Endothelial cell (in vitro differentiated cells): ENCODE measurements at regions not wholly inside any gene's neighbourhood (a gene's known extent, or its start where the extent isn't known, plus 50 kb on each side); places are given as distances from the start of the nearest gene placed in this dataset.

Experiments used
- DNase-seq: peaks from one replicate; pipeline ENCODE4 v3.0.0; 2021; ENCODE audit warnings: low spot score
- H3K27ac Mint-ChIP-seq: one replicate; pipeline ENCODE4 v1.8.0; 2021; ENCODE audit warnings: mixed read lengths, inconsistent platforms; ENCODE audit not compliant: unreplicated experiment
- H3K27me3 Mint-ChIP-seq: one replicate; pipeline ENCODE4 v1.8.0; 2021; ENCODE audit warnings: mild to moderate bottlenecking, moderate library complexity, mixed read lengths, inconsistent platforms; ENCODE audit not compliant: unreplicated experiment
- H3K36me3 Mint-ChIP-seq: one replicate; pipeline ENCODE4 v1.8.0; 2021; ENCODE audit warnings: mild to moderate bottlenecking, low read depth, mixed read lengths, inconsistent platforms; ENCODE audit not compliant: unreplicated experiment
- H3K4me1 Mint-ChIP-seq: one replicate; pipeline ENCODE4 v1.8.0; 2021; ENCODE audit warnings: mild to moderate bottlenecking, mixed read lengths, inconsistent platforms; ENCODE audit not compliant: unreplicated experiment
- H3K4me3 Mint-ChIP-seq: one replicate; pipeline ENCODE4 v1.8.0; 2021; ENCODE audit warnings: mild to moderate bottlenecking, mixed read lengths, inconsistent platforms; ENCODE audit not compliant: unreplicated experiment
- H3K9me3 Mint-ChIP-seq: one replicate; pipeline ENCODE4 v1.8.0; 2021; ENCODE audit warnings: mixed read lengths, inconsistent platforms; ENCODE audit not compliant: unreplicated experiment
- CTCF ChIP-seq: fragments of 200-600 bp; sonication (generic); IDR thresholded peaks from one replicate; pipeline ENCODE4 v1.5.0; 2021; ENCODE audit warnings: antibody characterized with exemption; ENCODE audit not compliant: unreplicated experiment

GRCh38 chr9:563200-563599 lies 278.3 kb upstream of the DMRT1 start:
- Mint-ChIP-seq H3K4me3 (no peak overlapping the region), H3K9me3 (no peaks in the 10 kb centered on the region), H3K4me1 (no peaks in the 10 kb centered on the region), H3K27ac (no peak overlapping the region), H3K36me3 (no peaks in the 10 kb centered on the region), H3K27me3 (no peaks in the 10 kb centered on the region)
- DNase-seq, result no peak
- no peak for TF ChIP-seq CTCF

DNA sequence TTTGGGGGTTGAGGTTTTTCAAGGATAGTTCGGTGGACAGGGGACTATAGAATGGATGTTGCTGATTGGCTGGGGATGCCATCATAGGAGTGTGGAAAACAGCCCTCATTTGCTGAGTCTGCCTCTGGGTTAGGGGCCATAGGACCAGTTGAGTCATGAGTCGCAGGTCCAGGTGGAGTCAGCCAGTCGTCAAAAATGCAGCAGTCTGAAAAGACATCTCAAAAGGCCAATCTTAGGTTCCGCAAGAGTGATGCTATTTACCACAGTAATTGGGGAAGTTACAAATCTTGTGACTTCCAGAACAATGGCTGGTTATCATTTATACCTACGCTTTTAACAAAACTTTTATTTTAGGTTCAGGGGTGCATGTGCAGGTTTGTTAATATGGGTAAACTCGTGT lies 276.0 kb upstream of the DMRT1 start:
- Mint-ChIP-seq H3K36me3 (no peaks in the 10 kb centered on the region), H3K4me3 (no peak overlapping the region), H3K27ac (no peak overlapping the region), H3K27me3 (no peaks in the 10 kb centered on the region), H3K9me3 (no peaks in the 10 kb centered on the region), H3K4me1 (no peaks in the 10 kb centered on the region)
- no peak for DNase-seq
- no peak for TF ChIP-seq CTCF

DNA sequence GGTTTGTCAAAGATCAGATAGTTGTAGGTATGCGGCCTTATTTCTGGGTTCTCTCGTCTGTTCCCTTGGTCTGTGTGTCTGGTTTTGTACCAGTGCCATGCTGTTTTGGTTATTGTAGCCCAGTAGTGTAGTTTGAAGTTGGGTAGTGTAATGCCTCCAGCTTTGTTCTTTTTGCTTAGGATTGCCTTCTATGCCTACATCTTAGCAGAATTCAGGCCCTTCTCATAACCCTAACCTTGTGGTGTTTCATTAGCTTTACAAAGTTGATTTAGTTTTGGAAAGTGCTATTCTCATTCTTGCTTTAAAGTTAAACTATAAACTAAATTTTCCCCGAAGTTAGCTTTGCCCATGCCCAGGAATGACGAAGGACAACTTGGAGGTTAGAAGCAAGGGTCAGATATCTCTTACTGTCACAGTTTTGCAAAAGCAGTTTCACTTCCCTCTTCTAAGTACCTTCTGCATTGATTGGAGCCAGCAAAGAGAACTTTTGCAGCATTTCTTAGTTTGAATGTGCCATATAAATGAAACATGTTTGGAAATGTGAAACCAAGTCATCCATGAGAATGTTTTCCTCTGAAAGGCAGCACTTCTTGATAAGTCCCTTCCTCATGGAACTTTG lies 274.3 kb upstream of the DMRT1 start:
- H3K27me3 Mint-ChIP-seq, result no peaks in the 10 kb centered on the region
- no peak for TF ChIP-seq CTCF
- H3K36me3 Mint-ChIP-seq, result no peaks in the 10 kb centered on the region
- H3K27ac Mint-ChIP-seq, result no peak overlapping the region
- H3K4me3 Mint-ChIP-seq, result no peak overlapping the region
- H3K4me1 Mint-ChIP-seq, result no peaks in the 10 kb centered on the region
- H3K9me3 Mint-ChIP-seq, result no peaks in the 10 kb centered on the region
- DNase-seq, result no peak

- no peaks in the 10 kb centered on the region for H3K36me3 Mint-ChIP-seq
- DNase-seq, result no peak
Observed at GRCh38 chr9:567747-568305, 273.7 kb upstream of the DMRT1 start.

More at GRCh38 chr9:567747-568305, 273.7 kb upstream of the DMRT1 start:
- H3K27ac Mint-ChIP-seq, result no peak overlapping the region
- no peak overlapping the region for H3K4me3 Mint-ChIP-seq
- H3K9me3 Mint-ChIP-seq, result no peaks in the 10 kb centered on the region
- no peaks in the 10 kb centered on the region for H3K4me1 Mint-ChIP-seq
- no peak for TF ChIP-seq CTCF
- no peaks in the 10 kb centered on the region for H3K27me3 Mint-ChIP-seq
